Stimulated activated CD4-positive, alpha-beta T cell treated with anti-CD3 and anti-CD28 coated beads, Interleukin-4, amount 100 ng/mL, for 4 hours (primary cell): ENCODE measurements at regions not wholly inside any gene's neighbourhood (a gene's known extent, or its start where the extent isn't known, plus 50 kb on each side); places are given as distances from the start of the nearest gene placed in this dataset.
"Not testable (repeated sequence)": the region's sequence is repeated elsewhere in the genome, so short reads cannot be mapped to it uniquely, and the experiment has no call there.

Source experiments
- DNase-seq, 2 experiments: peaks; one replicate each; pipeline ENCODE4 v3.0.0-alpha.2; 2020

GRCh38 chr3:158882445-158882844, 80.6 kb downstream of the MFSD1 start:
- no peak for DNase-seq

- DNase-seq: no peak
Measured at GRCh38 chr3:158896729-158897128, 94.9 kb downstream of the MFSD1 start.

GRCh38 chr3:158906749-158907148, 104.9 kb downstream of the MFSD1 start:
- DNase-seq: no peak

- DNase-seq: no peak
Measured at GRCh38 chr3:158908187-158908734, 106.4 kb downstream of the MFSD1 start.

GRCh38 chr3:158909870-158910269, 108.0 kb downstream of the MFSD1 start:
- no peak for DNase-seq

GRCh38 chr3:158911586-158911985, 109.7 kb downstream of the MFSD1 start:
- no peak for DNase-seq

GRCh38 chr3:158912188-158912587, 110.3 kb downstream of the MFSD1 start:
- DNase-seq: no peak

- DNase-seq: no peak
Measured at GRCh38 chr3:158912621-158913020, 110.8 kb downstream of the MFSD1 start.

- no peak for DNase-seq
Measured at GRCh38 chr3:158916111-158916510, 114.3 kb downstream of the MFSD1 start.

GRCh38 chr3:158918008-158918407, 116.2 kb downstream of the MFSD1 start:
- no peak for DNase-seq

GRCh38 chr3:158918451-158918850, 116.6 kb downstream of the MFSD1 start:
- no peak for DNase-seq

- DNase-seq: no peak
Measured at GRCh38 chr3:158920371-158920770, 118.5 kb downstream of the MFSD1 start.

GRCh38 chr3:158925021-158925420, 123.2 kb downstream of the MFSD1 start:
- no peak for DNase-seq

GRCh38 chr3:158925828-158926494, 124.1 kb downstream of the MFSD1 start:
- DNase-seq: no peak

- DNase-seq: no peak
Measured at GRCh38 chr3:158935846-158936245, 134.0 kb downstream of the MFSD1 start.

GRCh38 chr3:158936530-158937113, 134.8 kb downstream of the MFSD1 start:
- DNase-seq: no peak

- DNase-seq: no peak
Measured at GRCh38 chr3:158950178-158950901, 148.5 kb downstream of the MFSD1 start.

GRCh38 chr3:158953131-158953530, 151.3 kb downstream of the MFSD1 start:
- no peak for DNase-seq

- DNase-seq: no peak
Measured at GRCh38 chr3:158954420-158954819, 152.6 kb downstream of the MFSD1 start.

GRCh38 chr3:158957777-158958176, 155.9 kb downstream of the MFSD1 start:
- not testable (repeated sequence) for DNase-seq

GRCh38 chr3:158958873-158959272, 157.0 kb downstream of the MFSD1 start:
- no peak for DNase-seq

GRCh38 chr3:158961471-158961870, 159.6 kb downstream of the MFSD1 start:
- no peak for DNase-seq

GRCh38 chr3:158961911-158962310, 160.1 kb downstream of the MFSD1 start:
- no peak for DNase-seq

GRCh38 chr3:158970006-158970405, 168.2 kb downstream of the MFSD1 start:
- DNase-seq: no peak
